DOHH2 (cell line): ENCODE measurements at regions not wholly inside any gene's neighbourhood (a gene's known extent, or its start where the extent isn't known, plus 50 kb on each side); places are given as distances from the start of the nearest gene placed in this dataset.

Experiments used
- H3F3A ChIP-seq: fragments of 200-600 bp; sonication (generic), shearing (Covaris generic); 2 replicates; pipeline ENCODE4 v1.6.0; 2016; ENCODE audit warnings: antibody characterized with exemption, mild to moderate bottlenecking; ENCODE audit not compliant: control insufficient read depth, insufficient read depth
- H3K27ac ChIP-seq: fragments of 200-600 bp; sonication (generic); 2 replicates; pipeline ENCODE4 v1.5.1; 2014; ENCODE audit warnings: low read depth, mild to moderate bottlenecking, low read length, moderate library complexity
- H3K27me3 ChIP-seq: fragments of 200-600 bp; sonication (generic); 2 replicates; pipeline ENCODE4 v1.6.1; 2014; ENCODE audit warnings: mild to moderate bottlenecking, low read length, mixed read lengths; ENCODE audit not compliant: control insufficient read depth
- H3K36me3 ChIP-seq: fragments of 200-600 bp; sonication (generic); 2 replicates; pipeline ENCODE4 v1.6.1; 2014; ENCODE audit warnings: mild to moderate bottlenecking, low read length, moderate library complexity, mixed read lengths; ENCODE audit not compliant: control insufficient read depth
- H3K4me1 ChIP-seq: fragments of 200-600 bp; sonication (generic); 2 replicates; pipeline ENCODE4 v1.6.1; 2014; ENCODE audit warnings: mild to moderate bottlenecking, low read length, mixed read lengths; ENCODE audit not compliant: control insufficient read depth
- H3K4me2 ChIP-seq: fragments of 200-600 bp; sonication (generic); 2 replicates; pipeline ENCODE4 v1.6.0; 2014; ENCODE audit warnings: mild to moderate bottlenecking, low read length, moderate library complexity
- H3K4me3 ChIP-seq: fragments of 200-600 bp; sonication (generic); 2 replicates; pipeline ENCODE4 v1.5.1; 2014; ENCODE audit warnings: mild to moderate bottlenecking, low read length, mixed read lengths
- H3K79me2 ChIP-seq: fragments of 200-600 bp; sonication (generic); 2 replicates; pipeline ENCODE4 v1.6.1; 2014; ENCODE audit warnings: mild to moderate bottlenecking, low read length, mixed read lengths; ENCODE audit not compliant: control insufficient read depth
- H3K9me2 ChIP-seq: fragments of 200-600 bp; sonication (generic); replicated peaks from 2 replicates; pipeline ENCODE4 v1.6.1; 2014; ENCODE audit warnings: mild to moderate bottlenecking, low read length, mixed read lengths; ENCODE audit not compliant: control insufficient read depth
- H3K9me3 ChIP-seq: fragments of 200-600 bp; sonication (generic); 2 replicates; pipeline ENCODE4 v1.6.1; 2014; ENCODE audit warnings: antibody characterized with exemption, low read length, mixed read lengths; ENCODE audit not compliant: control insufficient read depth, insufficient read depth
- H4K20me1 ChIP-seq: fragments of 200-600 bp; sonication (generic); 2 replicates; pipeline ENCODE4 v1.6.0; 2014; ENCODE audit warnings: low read depth, mild to moderate bottlenecking, antibody characterized with exemption, low read length, moderate library complexity; ENCODE audit not compliant: control insufficient read depth, insufficient read depth
- EZH2phosphoT487 ChIP-seq: fragments of 200-600 bp; sonication (generic); IDR thresholded peaks from 2 replicates; pipeline ENCODE4 v1.6.1; 2017; ENCODE audit warnings: borderline replicate concordance, mild to moderate bottlenecking, antibody characterized with exemption, low read length, moderate library complexity, mixed read lengths
- TF ChIP-seq, protein P1 (sequence below): fragments of 200-600 bp; sonication (generic); IDR thresholded peaks from one replicate; pipeline ENCODE4 v1.5.1; 2014; ENCODE audit warnings: antibody characterized with exemption, mild to moderate bottlenecking, low read depth, low read length; ENCODE audit not compliant: poor library complexity, severe bottlenecking

GRCh38 chr5:158139161-158139560 lies 280.2 kb upstream of the CLINT1 start:
- Histone ChIP-seq H3K4me1 (no peaks in the 10 kb centered on the region), H3K4me3 (no peak overlapping the region), H3F3A (no peaks in the 10 kb centered on the region), H3K4me2 (no peak overlapping the region), H3K27me3 (0 out of 2 replicates have a peak, but pooled peaks cover 3% of the 10 kb centered on the region), H3K79me2 (no peaks in the 10 kb centered on the region), H3K9me2 (no peaks in the 10 kb centered on the region; the same call in 1 of the 2 replicates), H3K27ac (no peak overlapping the region), H3K36me3 (no peaks in the 10 kb centered on the region), H3K9me3 (no peaks in the 10 kb centered on the region), H4K20me1 (no peaks in the 10 kb centered on the region)
- TF ChIP-seq, protein P1, sequence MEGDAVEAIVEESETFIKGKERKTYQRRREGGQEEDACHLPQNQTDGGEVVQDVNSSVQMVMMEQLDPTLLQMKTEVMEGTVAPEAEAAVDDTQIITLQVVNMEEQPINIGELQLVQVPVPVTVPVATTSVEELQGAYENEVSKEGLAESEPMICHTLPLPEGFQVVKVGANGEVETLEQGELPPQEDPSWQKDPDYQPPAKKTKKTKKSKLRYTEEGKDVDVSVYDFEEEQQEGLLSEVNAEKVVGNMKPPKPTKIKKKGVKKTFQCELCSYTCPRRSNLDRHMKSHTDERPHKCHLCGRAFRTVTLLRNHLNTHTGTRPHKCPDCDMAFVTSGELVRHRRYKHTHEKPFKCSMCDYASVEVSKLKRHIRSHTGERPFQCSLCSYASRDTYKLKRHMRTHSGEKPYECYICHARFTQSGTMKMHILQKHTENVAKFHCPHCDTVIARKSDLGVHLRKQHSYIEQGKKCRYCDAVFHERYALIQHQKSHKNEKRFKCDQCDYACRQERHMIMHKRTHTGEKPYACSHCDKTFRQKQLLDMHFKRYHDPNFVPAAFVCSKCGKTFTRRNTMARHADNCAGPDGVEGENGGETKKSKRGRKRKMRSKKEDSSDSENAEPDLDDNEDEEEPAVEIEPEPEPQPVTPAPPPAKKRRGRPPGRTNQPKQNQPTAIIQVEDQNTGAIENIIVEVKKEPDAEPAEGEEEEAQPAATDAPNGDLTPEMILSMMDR: no peak
- no peak for TF ChIP-seq EZH2phosphoT487

DNA sequence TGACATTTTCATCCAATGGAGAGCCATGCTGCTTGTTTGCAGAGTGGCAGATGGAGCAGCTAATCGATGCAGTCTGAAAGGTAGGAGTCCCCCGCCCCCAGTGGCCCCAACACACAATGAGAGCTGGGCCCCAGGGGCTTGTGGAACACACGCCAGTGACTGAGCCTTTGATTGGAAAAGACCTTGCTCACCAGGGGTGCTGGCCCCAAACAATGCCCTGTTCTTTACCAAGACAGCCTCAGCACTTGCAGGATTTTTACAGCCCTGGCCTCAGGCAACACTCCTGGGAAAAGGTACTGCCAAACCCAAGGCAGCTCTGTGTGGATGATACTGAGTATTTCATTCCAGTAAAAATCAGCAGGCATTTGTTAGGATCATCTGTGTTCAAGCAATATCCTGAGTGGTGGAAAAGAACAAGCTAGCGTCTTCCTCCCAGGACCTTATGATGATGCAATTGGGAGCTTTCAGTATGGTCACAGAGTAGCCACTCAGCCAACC lies 276.8 kb upstream of the CLINT1 start:
- no peak overlapping the region for H3K27ac ChIP-seq
- no peak for TF ChIP-seq EZH2phosphoT487
- TF ChIP-seq, protein P1: no peak
- H3K4me2 ChIP-seq: no peak overlapping the region

GRCh38 chr5:158133369-158133768 lies 274.4 kb upstream of the CLINT1 start:
- H3K9me3 ChIP-seq: no peaks in the 10 kb centered on the region
- no peak overlapping the region for H3K27ac ChIP-seq
- H3K9me2 ChIP-seq: no peaks in the 10 kb centered on the region
- H3K4me2 ChIP-seq: no peak overlapping the region
- H3F3A ChIP-seq: no peaks in the 10 kb centered on the region
- H3K36me3 ChIP-seq: no peaks in the 10 kb centered on the region
- no peaks in the 10 kb centered on the region for H3K79me2 ChIP-seq
- H3K4me1 ChIP-seq: no peaks in the 10 kb centered on the region
- no peaks in the 10 kb centered on the region for H4K20me1 ChIP-seq
- no peak overlapping the region for H3K4me3 ChIP-seq
- 0 out of 2 replicates have a peak, but pooled peaks cover 3% of the 10 kb centered on the region for H3K27me3 ChIP-seq
- TF ChIP-seq, protein P1: no peak
- TF ChIP-seq EZH2phosphoT487: no peak

More for the DNA sequence above, 276.8 kb upstream of the CLINT1 start:
- Histone ChIP-seq H3K9me2 (no peaks in the 10 kb centered on the region), H3K27me3 (0 out of 2 replicates have a peak, but pooled peaks cover 3% of the 10 kb centered on the region), H3K36me3 (no peaks in the 10 kb centered on the region), H3K79me2 (no peaks in the 10 kb centered on the region), H3K9me3 (no peaks in the 10 kb centered on the region), H4K20me1 (no peaks in the 10 kb centered on the region), H3K4me3 (no peak overlapping the region), H3F3A (no peaks in the 10 kb centered on the region), H3K4me1 (no peaks in the 10 kb centered on the region)
